IMR-90 (cell line): ENCODE measurements at regions not wholly inside any gene's neighbourhood (a gene's known extent, or its start where the extent isn't known, plus 50 kb on each side); places are given as distances from the start of the nearest gene placed in this dataset.

Experiments
- BHLHE40 ChIP-seq: fragments of 150-350 bp; IDR thresholded peaks from 2 replicates; pipeline ENCODE4 v1.6.1; 2016; ENCODE audit warnings: mild to moderate bottlenecking, low read depth, low read length
- CEBPB ChIP-seq: IDR thresholded peaks from 2 replicates; pipeline ENCODE4 v1.6.1; 2012; ENCODE audit warnings: low read depth, low read length, improper control_type of control experiment
- CTCF ChIP-seq: conservative IDR thresholded peaks from 2 replicates; pipeline ENCODE4 v1.5.1; 2012; ENCODE audit warnings: mild to moderate bottlenecking, low read depth, low read length, improper control_type of control experiment
- ELK1 ChIP-seq: fragments of 150-350 bp; IDR thresholded peaks from 2 replicates; pipeline ENCODE4 v1.6.1; 2016; ENCODE audit warnings: low read depth, mild to moderate bottlenecking, low read length, moderate library complexity, borderline replicate concordance
- MAFK ChIP-seq: IDR thresholded peaks from 2 replicates; pipeline ENCODE4 v1.6.1; 2012; ENCODE audit warnings: low read depth, low read length, improper control_type of control experiment
- MXI1 ChIP-seq: IDR thresholded peaks from 2 replicates; pipeline ENCODE4 v1.6.1; 2012; ENCODE audit warnings: low read depth, mild to moderate bottlenecking, low read length, moderate library complexity, borderline replicate concordance
- NFE2L2 ChIP-seq: fragments of 150-350 bp; IDR thresholded peaks from 2 replicates; pipeline ENCODE4 v1.6.1; 2016; ENCODE audit warnings: low read depth, mild to moderate bottlenecking, low read length
- POLR2A ChIP-seq: IDR thresholded peaks from 2 replicates; pipeline ENCODE4 v1.6.1; 2012; ENCODE audit warnings: mild to moderate bottlenecking, low read depth, low read length
- RAD21 ChIP-seq: IDR thresholded peaks from 2 replicates; pipeline ENCODE4 v1.6.1; 2012; ENCODE audit warnings: low read length, improper control_type of control experiment
- RCOR1 ChIP-seq: IDR thresholded peaks from 2 replicates; pipeline ENCODE4 v1.6.1; 2012; ENCODE audit warnings: mild to moderate bottlenecking, low read length, improper control_type of control experiment; ENCODE audit not compliant: insufficient replicate concordance
- RFX5 ChIP-seq: IDR thresholded peaks from 2 replicates; pipeline ENCODE4 v1.8.0; 2012; ENCODE audit warnings: low read depth, mild to moderate bottlenecking, low read length, moderate library complexity
- SMC3 ChIP-seq: fragments of 150-350 bp; IDR thresholded peaks from 2 replicates; pipeline ENCODE4 v1.6.1; 2016; ENCODE audit warnings: low read depth, mild to moderate bottlenecking, antibody characterized with exemption, low read length, moderate library complexity
- TF ChIP-seq, protein P1 (sequence below): fragments of 150-350 bp; IDR thresholded peaks from 2 replicates; pipeline ENCODE4 v1.6.1; 2017; ENCODE audit warnings: mild to moderate bottlenecking, antibody characterized with exemption, low read length, low read depth

DNA sequence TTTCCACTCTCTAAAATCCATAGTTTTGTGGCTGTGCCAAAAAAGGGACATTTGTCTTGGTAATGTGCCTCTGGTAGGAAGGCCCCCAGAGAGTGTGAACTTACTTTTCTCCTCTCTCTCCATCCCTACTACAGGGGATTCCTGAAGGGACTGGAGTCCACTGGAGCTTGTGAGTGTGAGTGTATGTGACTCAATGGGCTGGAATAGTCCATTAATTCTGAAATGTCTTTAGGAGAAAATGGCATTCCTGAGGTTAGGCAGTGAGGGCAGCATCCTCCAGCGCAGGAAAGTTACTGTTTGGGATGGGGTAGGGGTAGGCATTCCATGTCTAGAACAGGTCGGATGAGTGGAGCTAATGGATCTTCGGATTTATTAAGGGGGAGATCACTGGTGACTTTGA lies 59.8 kb upstream of the CACNA2D3 start:
- TF ChIP-seq CTCF (no peak), POLR2A (no peak), RCOR1 (no peak), ELK1 (no peak), NFE2L2 (no peak), RAD21 (no peak), SMC3 (no peak), RFX5 (no peak), CEBPB (no peak), BHLHE40 (no peak), MXI1 (no peak), MAFK (no peak)
- TF ChIP-seq, protein P1, sequence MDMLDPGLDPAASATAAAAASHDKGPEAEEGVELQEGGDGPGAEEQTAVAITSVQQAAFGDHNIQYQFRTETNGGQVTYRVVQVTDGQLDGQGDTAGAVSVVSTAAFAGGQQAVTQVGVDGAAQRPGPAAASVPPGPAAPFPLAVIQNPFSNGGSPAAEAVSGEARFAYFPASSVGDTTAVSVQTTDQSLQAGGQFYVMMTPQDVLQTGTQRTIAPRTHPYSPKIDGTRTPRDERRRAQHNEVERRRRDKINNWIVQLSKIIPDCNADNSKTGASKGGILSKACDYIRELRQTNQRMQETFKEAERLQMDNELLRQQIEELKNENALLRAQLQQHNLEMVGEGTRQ: no peak
